ENCODE measurements at regions not wholly inside any gene's neighbourhood (a gene's known extent, or its start where the extent isn't known, plus 50 kb on each side); places are given as distances from the start of the nearest gene placed in this dataset.

- Histone ChIP-seq H3K4me2 (ENCODE audit: insufficient read depth, low read length) (no peak overlapping the region), H3K4me3 (replicated peaks in 1 of 3; ENCODE audit: insufficient read depth in 1 of 3, low read depth in 1 of 3, low read length in 3 of 3) (no peak overlapping the region), H3K27ac (ENCODE audit: insufficient read depth, low read depth, low read length) (no peak overlapping the region), H2AFZ (ENCODE audit: low read depth, low read length) (no peak overlapping the region), H3K79me2 (ENCODE audit: control insufficient read depth, insufficient read depth, low read length) (no peaks in the 10 kb centered on the region), H3K36me3 (ENCODE audit: control insufficient read depth in 2 of 2, extremely low read depth in 1 of 2, insufficient read depth in 2 of 2, low read length in 2 of 2) (no peaks in the 10 kb centered on the region), H3K4me1 (ENCODE audit: control insufficient read depth, extremely low read depth, insufficient read depth, low read length) (no peaks in the 10 kb centered on the region), H3K9me3 (replicated peaks; ENCODE audit: control insufficient read depth, insufficient read depth, low read length) (no peaks in the 10 kb centered on the region), H3K27me3 (ENCODE audit: control insufficient read depth in 2 of 2, insufficient read depth in 2 of 2, low read length in 2 of 2) (no peaks in the 10 kb centered on the region), H4K20me1 (replicated peaks; ENCODE audit: control insufficient read depth, extremely low read depth, insufficient read depth, low read length) (no peaks in the 10 kb centered on the region), H3K9ac (replicated peaks; ENCODE audit: extremely low read depth, insufficient read depth, low read length) (no peak overlapping the region), H3K9me1 (replicated peaks; ENCODE audit: control insufficient read depth, extremely low read depth, insufficient read depth, low read length) (no peaks in the 10 kb centered on the region)
- CTCF ChIA-PET = no interaction called here
- DNase-seq (ENCODE audit: low read depth, low spot score) = no peak
- BruUV-seq (replicated peaks) = no TSS peak
- no peak for FAIRE-seq
- dilution Hi-C loops (cut with MboI; ENCODE audit: extremely low pct_ligation_motif_present, low sequenced_read_pairs) = no loop called here
- TF ChIP-seq POLR2AphosphoS5 (IDR thresholded peaks at IDR 0.05; ENCODE audit: insufficient read depth, low read depth, low read length) (no peak), MYC (IDR thresholded peaks at IDR 0.05; ENCODE audit: low read depth, low read length) (no peak), GATA2 (IDR thresholded peaks at IDR 0.05; ENCODE audit: insufficient read depth, insufficient read length, low read depth, low read length) (no peak)
- intact Hi-C loops (cut with micrococcal nuclease) = no loop called here
- POLR2A ChIA-PET = no interaction called here
Observed at GRCh38 chr2:30310955-30311354, 79.6 kb downstream of the LBH start.

GRCh38 chr2:30311711-30312110 lies 80.4 kb downstream of the LBH start:
- H3K36me3 ChIP-seq (ENCODE audit: control insufficient read depth in 2 of 2, extremely low read depth in 1 of 2, insufficient read depth in 2 of 2, low read length in 2 of 2) = no peaks in the 10 kb centered on the region
- no peaks in the 10 kb centered on the region for H3K27me3 ChIP-seq (ENCODE audit: control insufficient read depth in 2 of 2, insufficient read depth in 2 of 2, low read length in 2 of 2)
- no peaks in the 10 kb centered on the region for H4K20me1 ChIP-seq (replicated peaks; ENCODE audit: control insufficient read depth, extremely low read depth, insufficient read depth, low read length)
- dilution Hi-C loops (cut with MboI; ENCODE audit: extremely low pct_ligation_motif_present, low sequenced_read_pairs) = no loop called here
- DNase-seq (ENCODE audit: low read depth, low spot score) (no peak), FAIRE-seq (no peak)
- intact Hi-C loops (cut with micrococcal nuclease) = no loop called here
- H3K9ac ChIP-seq (replicated peaks; ENCODE audit: extremely low read depth, insufficient read depth, low read length) = no peak overlapping the region
- BruUV-seq (replicated peaks) = no TSS peak
- no peak overlapping the region for H3K4me2 ChIP-seq (ENCODE audit: insufficient read depth, low read length)
- CTCF ChIA-PET = interaction anchor here (1.2 kb wide), 1 partner anchor 104 kb away, joined by 4 read pairs; no protein-coding TSS in a partner anchor
- no peak overlapping the region for H2AFZ ChIP-seq (ENCODE audit: low read depth, low read length)
- H3K4me1 ChIP-seq (ENCODE audit: control insufficient read depth, extremely low read depth, insufficient read depth, low read length) = no peaks in the 10 kb centered on the region
- H3K27ac ChIP-seq (ENCODE audit: insufficient read depth, low read depth, low read length) = no peak overlapping the region
- no peaks in the 10 kb centered on the region for H3K79me2 ChIP-seq (ENCODE audit: control insufficient read depth, insufficient read depth, low read length)
- no peak overlapping the region for H3K4me3 ChIP-seq (replicated peaks in 1 of 3; ENCODE audit: insufficient read depth in 1 of 3, low read depth in 1 of 3, low read length in 3 of 3)
- TF ChIP-seq EZH2 (IDR thresholded peaks at IDR 0.05; ENCODE audit: borderline replicate concordance, low read depth, low read length, severe bottlenecking) = no peak
- TF ChIP-seq GATA2 (IDR thresholded peaks at IDR 0.05; ENCODE audit: insufficient read depth, insufficient read length, low read depth, low read length) = no peak
- TF ChIP-seq CTCF (IDR thresholded peaks at IDR 0.05; ENCODE audit: extremely low read depth in 1 of 2, insufficient read depth in 1 of 2, low read depth in 1 of 2, low read length in 2 of 2) = no peak
- TF ChIP-seq MAX (IDR thresholded peaks at IDR 0.05; ENCODE audit: insufficient read depth, insufficient read length) = no peak
- no peak for TF ChIP-seq FOS (IDR thresholded peaks at IDR 0.05; ENCODE audit: borderline replicate concordance, insufficient read depth, low read length)
- POLR2A ChIA-PET = no interaction called here
- no peaks in the 10 kb centered on the region for H3K9me3 ChIP-seq (replicated peaks; ENCODE audit: control insufficient read depth, insufficient read depth, low read length)
- no peaks in the 10 kb centered on the region for H3K9me1 ChIP-seq (replicated peaks; ENCODE audit: control insufficient read depth, extremely low read depth, insufficient read depth, low read length)

Data from endothelial cell of umbilical vein (primary cell).